H1 (cell line): ENCODE measurements at regions not wholly inside any gene's neighbourhood (a gene's known extent, or its start where the extent isn't known, plus 50 kb on each side); places are given as distances from the start of the nearest gene placed in this dataset.

Source experiments
- CTCF ChIA-PET: fragments of 300-600 bp; sonication (Branson Sonifier 250); formaldehyde crosslinking; loops from one replicate; lab custom pipeline; 2021; ENCODE audit not compliant: partially characterized antibody; lab: Charles Lee
- POLR2A ChIA-PET: fragments of 300-600 bp; sonication (Branson Sonifier 250); formaldehyde crosslinking; loops from one replicate; lab custom pipeline; 2021; ENCODE audit warnings: inconsistent platforms; ENCODE audit not compliant: partially characterized antibody; lab: Charles Lee
- DNase-seq, 2 experiments: peaks; one replicate each; pipeline versions ENCODE4 v3.0.0 to v3.0.0-alpha.2; 2010 to 2022; ENCODE audit warnings: low spot score in 2 of 2, low read depth in 1 of 2, mixed read lengths in 1 of 2
- FAIRE-seq: peaks from 2 replicates; lab custom pipeline; 2011; peaks lifted over from hg19 to GRCh38; lab: Jason Lieb, UNC
- H2AFZ ChIP-seq: 2 replicates; pipeline ENCODE4 v1.8.1; 2012; ENCODE audit warnings: low read length, inconsistent platforms
- H2AK5ac ChIP-seq: 2 replicates; pipeline ENCODE4 v1.6.1; 2013; ENCODE audit warnings: low read depth, low read length
- H2BK120ac ChIP-seq: replicated peaks from 2 replicates; pipeline ENCODE3; 2013; ENCODE audit warnings: low read depth, low read length, inconsistent platforms
- H2BK12ac ChIP-seq: 2 replicates; pipeline ENCODE4 v1.6.1; 2013; ENCODE audit warnings: low read depth, low read length
- H2BK15ac ChIP-seq: 2 replicates; pipeline ENCODE4 v1.6.1; 2013; ENCODE audit warnings: low read length
- H2BK20ac ChIP-seq: 2 replicates; pipeline ENCODE4 v1.6.1; 2013; ENCODE audit warnings: low read length
- H2BK5ac ChIP-seq: 2 replicates; pipeline ENCODE4 v1.6.1; 2013; ENCODE audit warnings: low read depth, low read length
- H3K14ac ChIP-seq: 2 replicates; pipeline ENCODE4 v1.6.1; 2013; ENCODE audit warnings: inconsistent platforms; ENCODE audit not compliant: insufficient read length
- H3K18ac ChIP-seq: 2 replicates; pipeline ENCODE4 v1.6.1; 2013; ENCODE audit warnings: low read length; ENCODE audit errors: extremely low read depth
- H3K23ac ChIP-seq: 2 replicates; pipeline ENCODE4 v1.6.1; 2013; ENCODE audit warnings: inconsistent platforms; ENCODE audit not compliant: insufficient read length
- H3K23me2 ChIP-seq: 2 replicates; pipeline ENCODE4 v1.6.1; 2013; ENCODE audit warnings: low read depth, low read length
- H3K27ac ChIP-seq: 2 replicates; pipeline ENCODE4 v1.6.1; 2011; ENCODE audit warnings: low read depth, low read length, inconsistent platforms
- H3K27me3 ChIP-seq, 4 experiments: replicated peaks in 1 of 4; 1 replicate in 1 of 4; 2 replicates in 3 of 4; pipeline versions ENCODE4 v1.6.1 to v1.8.1; 2011 to 2013; ENCODE audit warnings: low read length in 3 of 4, mild to moderate bottlenecking in 3 of 4, inconsistent platforms in 2 of 4, mixed read lengths in 2 of 4, moderate library complexity in 1 of 4; ENCODE audit not compliant: control insufficient read depth in 3 of 4, insufficient read depth in 3 of 4; ENCODE audit errors: extremely low read depth in 1 of 4
- H3K36me3 ChIP-seq, 4 experiments: 2 replicates each; pipeline versions ENCODE4 v1.6.1 to v1.8.1; 2011 to 2013; ENCODE audit warnings: mild to moderate bottlenecking in 4 of 4, low read length in 3 of 4, moderate library complexity in 2 of 4, control low read depth in 1 of 4, inconsistent platforms in 1 of 4; ENCODE audit not compliant: insufficient read depth in 4 of 4, control insufficient read depth in 2 of 4
- H3K4ac ChIP-seq: replicated peaks from 2 replicates; pipeline ENCODE3; 2013; ENCODE audit warnings: low read length, low read depth, mixed read lengths, inconsistent platforms; ENCODE audit not compliant: insufficient read length
- H3K4me1 ChIP-seq, 4 experiments: replicated peaks in 1 of 4; 1 replicate in 1 of 4; 2 replicates in 3 of 4; pipeline versions ENCODE4 v1.6.1 to v1.8.1; 2011 to 2013; ENCODE audit warnings: low read length in 3 of 4, inconsistent platforms in 2 of 4, mixed read lengths in 1 of 4; ENCODE audit not compliant: insufficient read depth in 4 of 4, control insufficient read depth in 3 of 4
- H3K4me2 ChIP-seq, 2 experiments: 2 replicates each; pipeline versions ENCODE4 v1.6.1 to v1.8.1; 2011 to 2013; ENCODE audit warnings: low read depth in 2 of 2, low read length in 2 of 2, control low read depth in 1 of 2, inconsistent platforms in 1 of 2, mild to moderate bottlenecking in 1 of 2; ENCODE audit not compliant: insufficient read depth in 1 of 2
- H3K4me3 ChIP-seq, 4 experiments: fragments of 200-600, 300-600 bp in 1 of 4; sonication (generic), shearing (Covaris generic), sonication (Bioruptor Twin) in 1 of 4; 2 replicates each; pipeline versions ENCODE4 v1.5.1 to v1.8.1; 2011 to 2016; ENCODE audit warnings: low read length in 4 of 4, low read depth in 3 of 4, control low read depth in 2 of 4, inconsistent platforms in 2 of 4, mild to moderate bottlenecking in 2 of 4, mixed read lengths in 1 of 4, moderate library complexity in 1 of 4; ENCODE audit not compliant: insufficient read depth in 2 of 4; ENCODE audit errors: extremely low read depth in 1 of 4
- H3K56ac ChIP-seq: replicated peaks from 2 replicates; pipeline ENCODE3; 2013; ENCODE audit warnings: low read depth, mild to moderate bottlenecking, mixed read lengths, low read length, inconsistent platforms; ENCODE audit not compliant: insufficient read length
- H3K79me1 ChIP-seq: 2 replicates; pipeline ENCODE4 v1.6.1; 2013; ENCODE audit warnings: low read depth, low read length, control low read depth
- H3K79me2 ChIP-seq, 2 experiments: 2 replicates each; pipeline versions ENCODE4 v1.6.1 to v1.8.1; 2012 to 2013; ENCODE audit warnings: low read length in 2 of 2, mild to moderate bottlenecking in 2 of 2, inconsistent platforms in 1 of 2; ENCODE audit not compliant: insufficient read depth in 2 of 2, control insufficient read depth in 1 of 2
- H3K9ac ChIP-seq, 4 experiments: replicated peaks in 1 of 4; 1 replicate in 1 of 4; 2 replicates in 3 of 4; pipeline versions ENCODE4 v1.6.1 to v1.8.1; 2011 to 2013; ENCODE audit warnings: low read depth in 3 of 4, low read length in 3 of 4, control low read depth in 2 of 4, mild to moderate bottlenecking in 2 of 4, moderate library complexity in 2 of 4, inconsistent platforms in 1 of 4; ENCODE audit errors: extremely low read depth in 1 of 4
- H3K9me3 ChIP-seq, 2 experiments: 2 replicates each; pipeline versions ENCODE4 v1.6.1 to v1.8.1; 2012 to 2013; ENCODE audit warnings: mild to moderate bottlenecking in 2 of 2, moderate library complexity in 2 of 2, control low read depth in 1 of 2, inconsistent platforms in 1 of 2, low read depth in 1 of 2, low read length in 1 of 2, mixed read lengths in 1 of 2; ENCODE audit not compliant: insufficient read depth in 2 of 2
- H4K20me1 ChIP-seq, 2 experiments: replicated peaks in 1 of 2; 2 replicates each; pipeline versions ENCODE3 to v1.8.1; 2011 to 2013; ENCODE audit warnings: inconsistent platforms in 2 of 2, low read length in 2 of 2, mild to moderate bottlenecking in 1 of 2; ENCODE audit not compliant: insufficient read depth in 2 of 2, control insufficient read depth in 1 of 2
- H4K5ac ChIP-seq: 2 replicates; pipeline ENCODE4 v1.6.1; 2013; ENCODE audit warnings: low read length, low read depth, mixed read lengths, inconsistent platforms; ENCODE audit not compliant: insufficient read length
- H4K8ac ChIP-seq: 2 replicates; pipeline ENCODE4 v1.8.0; 2013; ENCODE audit warnings: mild to moderate bottlenecking, moderate library complexity, low read length, inconsistent platforms; ENCODE audit not compliant: insufficient read depth; ENCODE audit errors: extremely low read depth
- H4K91ac ChIP-seq: replicated peaks from 2 replicates; pipeline ENCODE3; 2013; ENCODE audit warnings: low read length, mixed read lengths, inconsistent platforms; ENCODE audit not compliant: insufficient read length
- ATF2 ChIP-seq: IDR thresholded peaks from 2 replicates; pipeline ENCODE4 v1.6.1; 2012; ENCODE audit warnings: low read length, inconsistent platforms
- CBX5 ChIP-seq: fragments of 300-800, 300-1000 bp; sonication (generic); IDR thresholded peaks from 2 replicates; pipeline ENCODE4 v1.7.1; 2016; ENCODE audit warnings: antibody characterized with exemption, low read length, low read depth
- CHD2 ChIP-seq: IDR thresholded peaks from 2 replicates; pipeline ENCODE4 v1.6.1; 2012; ENCODE audit warnings: low read length, improper control_type of control experiment
- E2F6 ChIP-seq: IDR thresholded peaks from 2 replicates; pipeline ENCODE4 v1.6.1; 2012; ENCODE audit warnings: inconsistent platforms
- FOSL1 ChIP-seq: IDR thresholded peaks from 2 replicates; pipeline ENCODE4 v1.6.1; 2011; ENCODE audit warnings: mild to moderate bottlenecking, low read depth, low read length, moderate library complexity; ENCODE audit not compliant: insufficient read depth
- GABPA ChIP-seq: IDR thresholded peaks from 2 replicates; pipeline ENCODE4 v1.6.1; 2011; ENCODE audit warnings: mild to moderate bottlenecking, low read length, moderate library complexity, borderline replicate concordance; ENCODE audit not compliant: insufficient read depth
- JUN ChIP-seq: IDR thresholded peaks from 2 replicates; pipeline ENCODE4 v1.6.1; 2011; ENCODE audit warnings: low read depth, mild to moderate bottlenecking, improper control_type of control experiment, low read length
- KDM1A ChIP-seq: fragments of 200-600, 300-600 bp; sonication (generic); IDR thresholded peaks from 2 replicates; pipeline ENCODE4 v1.7.1; 2016; ENCODE audit warnings: mild to moderate bottlenecking, low read length, borderline replicate concordance
- KDM5A ChIP-seq: fragments of 200-600 bp; IDR thresholded peaks from 2 replicates; pipeline ENCODE4 v1.7.1; 2012; ENCODE audit warnings: mild to moderate bottlenecking, low read length, inconsistent platforms, mixed read lengths
- RAD21 ChIP-seq, 2 experiments: IDR thresholded peaks in 1 of 2; conservative IDR thresholded peaks in 1 of 2; 2 replicates each; pipeline ENCODE4 v1.6.1; 2011; ENCODE audit warnings: low read depth in 2 of 2, low read length in 2 of 2, improper control_type of control experiment in 1 of 2, inconsistent platforms in 1 of 2, mild to moderate bottlenecking in 1 of 2, moderate library complexity in 1 of 2
- RFX5 ChIP-seq: IDR thresholded peaks from 2 replicates; pipeline ENCODE4 v1.6.1; 2011; ENCODE audit warnings: low read depth, low read length, improper control_type of control experiment, borderline replicate concordance
- SP1 ChIP-seq: IDR thresholded peaks from 2 replicates; pipeline ENCODE4 v1.6.1; 2011; ENCODE audit warnings: low read depth, low read length
- TCF12 ChIP-seq: IDR thresholded peaks from 2 replicates; pipeline ENCODE4 v1.6.1; 2011; ENCODE audit warnings: low read depth, mild to moderate bottlenecking, low read length
- WGBS, 2 experiments: shearing (Covaris generic) in 1 of 2; methylation state at CpG; one replicate each; pipeline versions ENCODE4 v1.1.6 to v1.1.7; 2013 to 2015; ENCODE audit warnings: low lambda C conversion rate in 2 of 2, mixed read lengths in 2 of 2, inconsistent platforms in 1 of 2, low coverage in 1 of 2, missing lambda C conversion rate in 1 of 2; ENCODE audit not compliant: insufficient replicate concordance in 2 of 2, insufficient coverage in 1 of 2, insufficient read length in 1 of 2; ENCODE audit errors: extremely low coverage in 1 of 2, missing lambda C conversion rate in 1 of 2; 5-methylcytosine and 5-hydroxymethylcytosine counted together

GRCh38 chr11:131073167-131073566 is 156.9 kb upstream of the SNX19 start:
- no peaks in the 10 kb centered on the region for H3K36me3 ChIP-seq
- no peak for TF ChIP-seq SP1
- TF ChIP-seq E2F6, result no peak
- no peak for TF ChIP-seq GABPA
- no peak for TF ChIP-seq KDM1A
- TF ChIP-seq ATF2, result no peak
- TF ChIP-seq RFX5, result no peak
- TF ChIP-seq CHD2, result no peak
- no peak for TF ChIP-seq JUN
- TF ChIP-seq KDM5A, result no peak
- no peak for TF ChIP-seq TCF12
- TF ChIP-seq RAD21 (IDR thresholded peaks at IDR 0.05 in 1 of 2, conservative IDR thresholded peaks at IDR 0.05 in 1 of 2; ENCODE audit: low read depth in 2 of 2, low read length in 2 of 2), result no peak
- TF ChIP-seq FOSL1, result no peak
- TF ChIP-seq CBX5, result no peak

More at GRCh38 chr11:131073167-131073566, 156.9 kb upstream of the SNX19 start:
- Histone ChIP-seq H3K79me1 (no peaks in the 10 kb centered on the region), H3K23ac (no peak overlapping the region), H3K9ac (no peak overlapping the region), H2BK120ac (no peak overlapping the region), H3K4me1 (no peaks in the 10 kb centered on the region), H3K27me3 (no peaks in the 10 kb centered on the region; a peak in 1 of 7 replicates), H2BK5ac (no peak overlapping the region), H2BK12ac (no peak overlapping the region), H3K14ac (no peak overlapping the region), H2AK5ac (no peak overlapping the region), H4K5ac (no peak overlapping the region), H3K23me2 (no peaks in the 10 kb centered on the region), H4K91ac (no peak overlapping the region), H3K18ac (no peak overlapping the region), H4K20me1 (no peaks in the 10 kb centered on the region), H2AFZ (no peak overlapping the region), H4K8ac (no peak overlapping the region), H3K79me2 (no peaks in the 10 kb centered on the region), H3K56ac (no peak overlapping the region), H3K4me3 (no peak overlapping the region), H3K4me2 (no peak overlapping the region), H3K9me3 (no peaks in the 10 kb centered on the region), H2BK15ac (no peak overlapping the region), H3K4ac (no peak overlapping the region), H2BK20ac (no peak overlapping the region; the same call in 1 of the 2 replicates), H3K27ac (no peak overlapping the region)
- FAIRE-seq, result no peak
- ChIA-PET CTCF (interaction anchor here (1.1 to 1.4 kb wide), 2 partner anchors 8 to 33 kb away, joined by 3 to 4 read pairs; no protein-coding TSS in a partner anchor), POLR2A (no interaction called here)
- 86% methylated on average over 2 of the region's 2 CpGs; no CpG with 5 or more reads in 1 of the 2 experiments for WGBS, 2 experiments
- no peak for DNase-seq
